NCI-H1694 (cell line): ENCODE measurements at regions not wholly inside any gene's neighbourhood (a gene's known extent, or its start where the extent isn't known, plus 50 kb on each side); places are given as distances from the start of the nearest gene placed in this dataset.
"Not testable (repeated sequence)": the region's sequence is repeated elsewhere in the genome, so short reads cannot be mapped to it uniquely, and the experiment has no call there.

Experiments
- DNase-seq: peaks from one replicate; lab custom pipeline; 2025; lab: John Stamatoyannopoulos, UW

- no peak for DNase-seq
Measured at GRCh38 chr7:142636751-142637150, 112.5 kb upstream of the PRSS1 start.

DNA sequence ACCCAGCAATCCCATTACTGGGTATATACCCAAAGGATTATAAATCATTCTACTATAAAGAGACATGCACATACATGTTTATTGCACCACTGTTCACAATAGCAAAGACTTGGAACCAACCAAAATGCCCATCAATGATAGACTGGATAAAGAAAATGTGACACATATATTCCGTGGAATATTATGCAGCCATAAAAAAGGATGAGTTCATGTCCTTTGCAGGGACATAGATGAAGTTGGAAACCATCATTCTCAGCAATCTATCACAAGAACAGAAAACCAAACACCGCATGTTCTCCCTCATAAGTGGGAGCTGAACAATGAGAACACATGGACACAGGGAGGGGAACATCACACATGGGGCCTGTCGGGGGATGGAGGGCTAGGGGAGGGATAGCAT lies 113.2 kb upstream of the PRSS1 start:
- DNase-seq: not testable (repeated sequence)

- peak; percentile 51 for DNase-seq
Measured at GRCh38 chr7:142632271-142633134, 116.8 kb upstream of the PRSS1 start.

DNA sequence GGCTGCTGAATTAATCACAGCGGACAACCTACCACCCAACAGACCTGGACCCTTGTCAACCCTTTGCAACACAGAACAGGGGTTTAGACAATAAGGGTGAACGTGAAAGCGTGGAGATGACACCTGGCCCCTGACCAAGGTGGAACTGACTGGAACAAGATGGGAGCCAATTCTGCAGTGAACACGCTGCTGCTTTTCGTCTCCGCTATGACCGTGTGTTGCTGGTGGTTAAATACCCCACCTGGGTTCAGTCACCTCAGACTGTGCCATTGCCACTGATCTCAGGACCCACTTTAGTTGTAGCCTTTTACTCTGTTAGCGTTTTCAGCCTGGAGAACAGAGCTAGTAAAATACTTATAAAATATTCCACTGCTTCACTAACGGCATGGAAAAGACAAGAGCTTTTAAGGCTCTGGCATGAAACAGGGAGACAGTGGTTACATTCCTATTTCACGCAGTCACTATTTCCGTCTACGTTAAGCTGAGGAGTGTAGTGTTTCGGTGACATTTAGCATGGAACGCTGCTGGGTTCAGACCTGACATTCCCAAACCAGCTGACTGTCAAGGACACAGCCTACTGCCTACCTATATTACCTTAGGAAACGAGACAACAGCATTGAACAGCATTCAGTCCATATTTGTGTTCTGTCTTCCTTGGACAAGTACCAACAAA lies 119.5 kb upstream of the PRSS1 start:
- DNase-seq: no peak

- no peak for DNase-seq
Measured at GRCh38 chr7:142628945-142629344, 120.3 kb upstream of the PRSS1 start.

GRCh38 chr7:142627223-142627622 lies 122.0 kb upstream of the PRSS1 start:
- DNase-seq: not testable (repeated sequence)

DNA sequence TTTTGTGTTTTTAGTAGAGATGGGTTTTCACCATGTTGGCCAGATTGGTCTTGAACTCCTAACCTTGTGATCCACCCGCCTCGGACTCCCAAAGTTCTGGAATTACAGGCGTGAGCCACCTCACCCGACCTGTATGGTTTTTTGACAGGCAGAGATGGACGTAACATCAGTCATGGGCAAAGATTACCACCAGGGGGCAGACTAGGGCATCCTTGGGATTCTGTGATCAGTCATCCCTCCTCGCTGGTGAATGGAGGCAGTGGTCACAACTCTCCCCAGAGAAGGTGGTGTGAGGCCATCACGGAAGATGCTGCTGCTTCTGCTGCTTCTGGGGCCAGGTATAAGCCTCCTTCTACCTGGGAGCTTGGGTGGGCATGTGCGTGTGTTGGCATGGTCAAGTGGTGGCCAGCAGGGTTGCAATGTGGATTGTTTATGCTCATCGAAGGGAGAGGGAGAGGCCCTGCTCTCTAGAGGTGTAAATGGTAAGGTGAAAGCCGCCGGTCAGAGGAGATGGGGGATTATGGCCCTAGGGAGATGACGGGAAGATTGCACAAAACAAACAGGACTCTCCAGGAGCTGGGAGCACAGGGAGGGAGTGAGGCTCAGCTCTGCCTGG lies 122.7 kb upstream of the PRSS1 start:
- DNase-seq: peak; percentile 56

DNA sequence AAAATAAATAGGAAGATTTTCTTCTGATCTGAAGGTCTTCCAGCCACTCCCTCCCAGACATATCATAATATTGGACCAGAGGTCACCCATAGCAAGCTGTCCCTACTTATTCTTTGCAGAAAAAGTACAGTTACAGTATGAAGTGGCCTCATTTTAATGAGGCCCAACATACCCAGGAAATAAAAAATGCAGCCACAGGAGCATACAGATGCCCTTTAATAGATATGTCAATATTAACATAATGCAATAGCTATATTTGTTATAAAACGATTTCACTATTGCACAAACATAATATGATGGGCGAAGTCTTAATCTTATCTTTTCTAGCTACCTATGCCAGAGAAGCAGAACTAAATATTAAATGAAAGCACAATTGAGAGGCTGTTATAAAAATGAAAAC lies 124.1 kb upstream of the PRSS1 start:
- DNase-seq: not testable (repeated sequence)

- no peak for DNase-seq
Measured at GRCh38 chr7:142620402-142620801, 128.9 kb upstream of the PRSS1 start.

GRCh38 chr7:142618655-142619351 lies 130.5 kb upstream of the PRSS1 start:
- DNase-seq: no peak

DNA sequence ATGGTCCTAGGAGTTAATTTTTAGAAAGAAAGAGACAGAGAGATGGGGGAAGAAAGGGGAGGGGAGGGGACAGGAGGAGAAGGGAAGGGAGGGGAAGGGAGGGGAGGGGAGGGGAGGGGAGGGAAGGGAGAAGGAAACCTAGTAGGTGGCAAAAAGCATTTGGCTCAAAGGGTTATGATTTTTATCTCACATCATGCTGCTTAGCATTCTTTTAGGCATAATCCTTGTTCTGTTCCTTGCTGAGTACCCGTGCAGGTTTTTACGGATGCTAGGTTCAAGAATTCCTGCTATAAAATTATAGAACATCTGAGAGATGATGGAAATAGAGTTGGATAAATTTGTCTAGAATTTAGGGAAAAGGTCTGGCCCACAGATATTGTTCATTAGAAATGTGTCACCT lies 132.4 kb upstream of the PRSS1 start:
- DNase-seq: no peak

GRCh38 chr7:142616121-142616643 lies 133.1 kb upstream of the PRSS1 start:
- DNase-seq: no peak

DNA sequence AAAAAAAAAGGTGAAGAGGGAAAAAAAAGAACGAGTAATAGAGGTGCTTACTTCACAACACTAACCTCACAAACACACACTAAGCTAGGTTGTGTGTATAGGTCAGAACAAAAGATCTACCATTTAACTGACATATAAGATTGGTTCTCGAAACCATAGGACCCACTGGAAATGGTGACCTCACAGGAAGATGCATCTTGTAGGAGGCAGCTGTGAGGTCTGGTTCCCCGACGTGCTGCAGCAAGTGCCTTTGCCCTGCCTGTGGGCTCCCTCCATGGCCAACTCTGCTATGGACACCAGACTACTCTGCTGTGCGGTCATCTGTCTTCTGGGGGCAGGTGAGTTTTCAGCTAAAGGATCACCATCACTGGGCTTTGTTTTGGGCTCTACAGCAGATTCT lies 133.8 kb upstream of the PRSS1 start:
- DNase-seq: no peak

GRCh38 chr7:142614116-142614515 lies 135.2 kb upstream of the PRSS1 start:
- no peak for DNase-seq

DNA sequence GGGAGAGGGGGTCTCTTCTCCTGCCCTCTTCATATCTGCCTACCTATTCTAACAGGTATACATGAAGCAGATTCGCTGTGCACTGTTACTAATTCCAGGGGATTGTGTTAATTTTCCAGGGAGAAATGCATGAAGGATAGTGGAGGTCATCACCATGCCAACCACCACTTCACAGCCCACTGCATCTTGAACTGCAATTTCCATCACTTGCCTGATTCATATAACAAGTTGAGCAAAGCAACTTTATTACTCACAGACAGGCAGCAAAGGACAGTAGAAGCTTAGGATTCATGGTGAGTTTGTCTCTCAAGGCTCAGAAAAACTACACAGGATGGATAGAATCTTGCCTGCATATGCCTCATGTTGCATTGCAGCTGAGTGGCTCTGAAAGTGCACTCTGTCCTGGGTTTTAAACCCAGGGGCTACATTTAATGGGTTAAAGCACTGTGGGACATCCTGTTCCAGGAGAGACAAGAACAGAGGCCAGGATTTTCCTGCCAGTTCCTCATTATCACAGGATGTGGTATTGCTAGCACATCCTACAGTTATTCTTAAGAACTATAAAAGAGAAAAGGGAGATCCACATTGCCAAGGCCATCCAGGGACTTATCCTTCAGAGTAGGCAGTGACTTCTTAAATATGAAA lies 136.9 kb upstream of the PRSS1 start:
- no peak for DNase-seq

DNA sequence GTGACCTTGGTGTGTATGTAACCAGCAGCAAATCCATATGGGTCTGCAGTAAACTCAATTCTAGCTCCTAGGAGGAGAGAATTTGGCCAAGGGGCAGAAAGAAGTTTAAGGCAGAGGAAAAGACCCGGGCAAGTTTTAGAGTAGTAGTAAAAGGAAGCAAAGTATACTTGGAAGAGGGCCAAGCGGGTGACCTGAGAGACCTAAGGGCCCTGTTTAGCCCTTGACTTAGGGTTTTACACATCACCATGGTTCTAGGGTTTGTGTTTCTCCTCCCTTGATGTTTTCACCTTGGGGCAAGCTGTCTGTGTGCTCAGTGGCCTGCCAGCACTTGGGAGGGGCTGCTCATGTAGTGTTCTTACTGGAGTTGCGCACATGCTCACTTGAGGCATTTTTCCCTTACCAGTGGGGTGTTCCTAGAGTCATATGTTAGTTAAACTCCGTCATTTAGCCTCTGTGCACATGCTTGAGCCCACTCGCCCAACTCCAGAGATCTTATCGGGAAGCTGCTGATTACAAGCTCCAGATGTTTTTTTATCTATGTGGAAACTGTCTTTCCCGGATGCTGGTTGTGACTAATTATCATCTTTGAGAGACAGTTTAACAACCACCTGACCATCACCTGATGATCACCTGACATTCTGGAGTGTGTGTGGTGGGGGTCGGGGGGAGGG lies 137.6 kb upstream of the PRSS1 start:
- DNase-seq: no peak

GRCh38 chr7:142608630-142609428 lies 140.4 kb upstream of the PRSS1 start:
- no peak for DNase-seq

DNA sequence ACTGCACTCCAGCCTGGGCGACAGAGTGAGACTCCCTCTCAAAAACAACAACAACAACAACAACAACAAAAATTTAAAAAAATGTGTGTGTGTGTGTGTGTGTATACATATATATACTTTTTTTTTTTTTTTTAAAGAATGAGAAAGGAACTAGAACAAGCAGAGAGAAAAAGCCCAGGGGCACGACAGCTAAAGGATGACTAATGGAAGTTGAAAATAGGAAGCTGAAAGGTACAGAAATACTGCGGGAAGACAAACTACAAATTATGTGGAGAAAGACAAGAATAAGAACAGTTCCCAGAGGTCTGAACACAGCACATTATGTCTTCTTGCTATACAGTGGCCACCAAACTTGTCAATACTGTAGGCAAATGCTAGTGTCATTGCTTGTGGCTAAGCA lies 141.9 kb upstream of the PRSS1 start:
- DNase-seq: no peak

DNA sequence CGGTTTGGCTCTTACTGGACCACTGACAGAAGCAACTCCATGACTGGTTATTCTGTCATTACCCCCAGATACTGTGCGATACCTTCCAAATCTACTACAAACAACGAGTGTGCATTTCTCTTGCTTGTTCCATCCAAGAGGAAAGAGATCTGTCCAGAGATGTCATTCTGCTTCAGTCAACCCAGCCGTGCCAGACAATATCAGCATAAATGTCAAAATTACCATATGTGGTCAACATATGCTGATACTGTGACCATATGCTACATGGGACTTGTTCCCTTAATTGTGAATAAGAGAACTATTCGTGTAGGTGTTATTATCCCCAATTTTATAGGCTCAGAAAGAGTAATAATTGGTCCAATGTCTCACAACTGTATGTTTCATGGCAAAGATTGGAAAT lies 143.2 kb upstream of the PRSS1 start:
- DNase-seq: no peak

- no peak for DNase-seq
Measured at GRCh38 chr7:142604671-142605070, 144.6 kb upstream of the PRSS1 start.
